Colon (tissue), 2 donors: ENCODE measurements at regions not wholly inside any gene's neighbourhood (a gene's known extent, or its start where the extent isn't known, plus 50 kb on each side); places are given as distances from the start of the nearest gene placed in this dataset.
"Not testable (repeated sequence)": the region's sequence is repeated elsewhere in the genome, so short reads cannot be mapped to it uniquely, and the experiment has no call there.

ENCODE experiments used
- FAIRE-seq: peaks from 2 replicates; lab custom pipeline; 2012; peaks lifted over from hg19 to GRCh38; lab: Jason Lieb, UNC
- donor health status: control.
- donor health status: control.

DNA sequence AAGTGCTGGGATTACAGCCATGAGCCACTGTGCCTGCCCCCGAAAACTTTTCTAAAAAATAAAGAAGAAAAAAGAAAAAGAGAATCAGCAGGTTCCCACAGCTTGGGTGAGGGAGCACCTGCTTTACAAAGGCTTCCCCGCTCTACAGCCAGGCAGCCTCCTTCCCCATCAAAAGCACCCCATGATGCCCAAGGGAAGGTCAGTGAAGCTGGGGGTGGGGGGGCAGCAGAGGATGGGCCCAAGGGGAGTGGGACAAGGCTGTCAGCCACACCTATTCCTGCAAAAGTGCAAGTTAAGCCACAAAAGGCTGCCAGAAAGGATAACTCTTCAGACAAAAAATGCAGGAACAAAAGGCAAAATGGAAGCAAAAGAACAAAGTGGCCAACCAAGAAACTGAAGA, 72.5 kb downstream of the FAM50B start:
- FAIRE-seq = no peak

DNA sequence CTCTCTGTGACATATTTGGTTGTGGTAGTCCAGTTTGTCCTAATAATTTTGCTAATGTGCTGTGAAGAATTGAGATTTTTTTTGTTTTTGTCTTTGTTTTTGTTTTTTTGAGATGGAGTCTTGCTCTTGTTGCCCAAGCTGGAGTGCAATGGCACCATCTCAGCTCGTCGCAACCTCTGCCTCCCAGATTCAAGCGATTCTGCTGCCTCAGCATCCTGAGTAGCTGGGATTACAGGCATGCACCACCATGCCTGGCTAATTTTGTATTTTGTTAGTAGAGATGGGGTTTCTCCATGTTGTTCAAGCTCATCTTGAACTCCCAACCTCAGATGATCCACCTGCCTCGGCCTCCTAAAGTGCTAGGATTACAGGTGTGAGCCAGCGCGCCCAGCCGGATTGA, 73.4 kb downstream of the FAM50B start:
- FAIRE-seq = not testable (repeated sequence)

DNA sequence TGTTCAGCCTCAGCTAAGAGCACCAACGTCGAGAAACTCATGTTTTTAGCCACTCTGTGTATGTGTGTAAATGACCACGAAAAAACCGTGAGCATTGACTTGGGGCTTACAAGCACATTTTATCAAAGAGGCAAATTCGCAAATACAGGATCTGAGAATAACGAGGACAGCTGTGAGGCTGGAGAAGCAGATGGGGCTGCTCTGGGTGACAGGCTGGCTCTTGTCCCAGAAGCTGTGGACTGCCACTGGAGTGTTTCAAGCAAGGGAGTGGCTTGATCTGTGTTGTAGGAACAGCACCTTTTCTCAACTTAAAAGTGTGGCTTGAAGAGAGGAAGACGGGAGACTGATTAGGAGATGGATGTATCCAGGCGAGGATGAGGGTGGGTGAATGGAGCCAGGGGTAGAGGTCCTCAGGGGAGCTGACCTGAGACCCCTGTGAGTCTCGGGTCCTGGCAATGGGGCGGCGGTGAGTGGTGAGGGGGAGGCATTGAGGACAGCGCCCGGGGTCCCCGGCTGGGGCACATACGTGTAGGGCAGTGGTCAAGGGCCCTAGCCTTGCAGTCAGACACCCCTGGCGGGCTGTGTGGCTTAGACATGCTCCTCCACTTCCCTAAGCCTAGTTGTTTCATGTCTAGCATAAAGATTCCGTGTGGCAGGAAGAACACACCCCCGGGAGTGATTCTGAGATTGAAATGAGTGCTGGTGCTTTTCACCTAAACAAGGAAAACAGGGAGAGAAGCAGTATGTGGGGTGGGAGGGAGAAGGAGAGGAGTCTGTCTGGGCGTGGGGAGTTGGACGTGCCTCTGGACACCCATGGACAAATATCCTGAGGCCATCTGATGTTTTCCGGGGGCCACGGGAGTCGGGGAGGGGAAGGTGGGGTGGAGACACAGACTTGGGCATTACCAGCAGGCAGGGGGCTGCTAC, 76.3 kb downstream of the FAM50B start:
- FAIRE-seq = not testable (repeated sequence)

DNA sequence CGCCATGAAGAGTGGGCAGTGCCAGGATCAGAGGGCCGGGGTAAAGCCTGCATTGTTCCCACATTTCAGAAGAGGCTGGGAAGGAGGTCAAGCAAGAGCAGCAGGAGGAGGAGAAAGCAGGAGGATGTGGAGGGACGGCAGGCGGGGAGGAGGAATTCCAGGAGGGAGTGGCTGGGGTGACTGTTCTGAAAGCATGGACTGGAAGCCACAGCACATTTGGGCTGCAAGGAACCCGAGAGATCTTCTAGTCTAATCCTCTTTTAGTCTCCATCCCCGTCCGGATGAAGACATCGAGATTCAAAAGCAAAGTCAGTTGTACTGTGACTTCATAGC, 76.9 kb downstream of the FAM50B start:
- FAIRE-seq = no peak

DNA sequence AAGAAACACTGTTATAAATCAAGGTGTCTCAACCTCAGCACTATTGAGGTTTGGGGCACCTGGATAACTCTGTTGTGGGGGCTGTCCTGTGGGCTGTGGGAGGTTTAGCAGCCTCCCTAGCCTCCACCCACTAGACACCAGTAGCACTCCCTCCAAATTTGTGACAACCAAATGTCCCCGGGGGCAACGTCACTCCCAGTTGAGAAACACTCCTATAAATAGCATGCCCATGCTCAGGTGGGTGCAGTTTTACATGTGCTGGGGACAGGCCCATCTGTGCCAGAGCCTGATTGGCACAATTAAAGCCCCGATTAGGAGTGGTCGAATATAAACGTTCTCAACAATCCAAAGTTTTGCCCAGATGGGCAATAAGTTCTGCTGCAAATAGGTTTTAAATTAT, 78.9 kb downstream of the FAM50B start:
- no peak for FAIRE-seq

DNA sequence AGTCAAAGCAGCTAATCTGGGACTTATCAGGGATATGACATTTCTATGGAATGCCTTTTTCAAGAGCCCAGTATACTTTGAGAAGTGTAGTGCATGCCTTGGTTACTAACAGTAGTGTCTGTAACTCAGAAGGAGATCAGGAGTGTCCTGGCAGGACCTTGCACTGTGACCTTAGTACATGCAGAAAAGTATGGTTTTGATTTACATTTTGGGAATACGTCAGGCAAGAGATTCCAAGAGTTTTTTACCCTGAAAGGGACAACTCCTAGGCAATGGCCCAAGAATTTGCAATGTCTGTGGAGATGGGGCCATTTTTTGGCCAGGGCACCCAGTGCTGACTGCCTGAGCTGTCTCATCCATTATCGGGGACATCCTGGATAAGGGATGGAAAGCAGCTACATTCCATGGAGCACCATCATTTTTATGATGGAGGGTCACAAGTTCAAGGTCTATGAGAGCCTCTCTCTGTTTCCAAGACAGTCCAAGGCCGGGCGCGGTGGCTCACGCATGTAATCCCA, 80.2 kb downstream of the FAM50B start:
- FAIRE-seq = no peak

DNA sequence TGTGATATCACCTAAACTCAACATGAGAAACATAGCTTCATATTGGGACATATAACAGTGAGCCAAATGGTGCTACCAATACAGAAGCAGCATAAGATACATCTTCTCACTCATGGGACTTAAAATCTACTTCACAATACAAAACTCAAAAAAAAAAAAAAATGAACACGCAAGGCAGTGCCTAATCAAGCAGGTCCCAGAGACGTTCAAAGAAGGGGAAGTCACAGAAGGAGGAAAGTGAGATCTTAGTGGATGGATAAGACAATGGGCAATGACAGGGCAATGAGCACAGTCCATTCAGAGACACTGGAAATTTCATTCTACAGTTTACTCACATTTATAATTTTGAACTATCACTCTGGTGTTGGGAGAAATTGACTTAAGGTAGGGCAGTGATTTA, 88.3 kb downstream of the FAM50B start:
- no peak for FAIRE-seq

DNA sequence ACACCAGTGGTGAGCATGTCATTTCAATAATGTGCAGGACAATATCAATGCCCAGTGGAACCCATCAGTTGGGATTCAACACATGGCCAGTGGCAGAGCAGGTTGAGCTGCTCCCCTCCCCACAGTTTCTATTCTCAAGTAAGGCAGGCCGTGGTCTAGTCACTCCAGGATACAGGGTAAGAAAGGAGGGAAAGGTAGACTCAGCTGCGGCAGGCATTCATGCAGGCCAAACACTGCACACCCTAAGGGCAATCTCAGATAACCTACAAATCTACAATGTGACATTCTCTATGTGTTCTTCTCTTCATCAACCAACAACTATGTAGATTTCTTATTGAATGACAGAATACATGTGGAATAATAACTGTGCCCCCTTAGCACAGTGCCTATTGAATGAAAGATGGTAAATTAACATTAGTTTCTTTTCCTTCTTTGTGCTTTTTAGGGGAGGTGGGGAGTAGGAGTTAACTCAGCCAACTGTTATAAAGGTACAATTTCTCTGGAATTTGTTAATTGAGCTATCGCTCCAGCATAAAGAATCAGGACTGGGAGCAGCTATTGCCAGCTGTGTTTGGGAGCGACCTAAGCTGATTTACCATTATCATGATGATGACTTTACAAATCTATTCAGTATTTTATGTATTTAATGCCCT, 89.7 kb downstream of the FAM50B start:
- no peak for FAIRE-seq

DNA sequence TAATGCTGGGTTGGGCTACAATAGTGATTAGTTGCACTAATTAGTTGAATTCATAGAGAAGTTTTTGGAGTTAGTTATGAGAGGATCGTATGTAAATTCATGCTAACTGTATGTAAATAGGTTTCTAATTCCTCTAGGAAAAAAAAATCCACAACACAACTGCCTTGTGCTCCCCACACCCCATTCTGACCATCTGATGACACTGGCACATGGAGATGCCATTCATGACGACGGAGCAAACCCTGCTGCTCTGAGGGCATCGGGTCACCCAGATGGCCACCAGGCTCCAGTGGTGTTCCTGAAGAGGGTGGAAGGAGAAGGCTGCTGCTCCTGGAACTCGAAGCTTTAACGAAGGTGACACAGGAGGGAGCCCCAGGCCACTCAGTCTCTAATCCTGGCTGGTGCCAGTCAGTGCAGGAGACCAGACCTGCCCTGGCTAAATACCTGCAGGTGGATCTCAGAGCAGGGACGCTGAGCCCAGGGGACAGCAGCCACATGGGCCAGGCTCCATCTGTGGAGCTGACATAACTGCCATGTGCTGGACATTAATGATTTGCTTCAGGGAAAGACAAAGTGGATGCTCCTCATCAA, 90.3 kb downstream of the FAM50B start:
- no peak for FAIRE-seq

DNA sequence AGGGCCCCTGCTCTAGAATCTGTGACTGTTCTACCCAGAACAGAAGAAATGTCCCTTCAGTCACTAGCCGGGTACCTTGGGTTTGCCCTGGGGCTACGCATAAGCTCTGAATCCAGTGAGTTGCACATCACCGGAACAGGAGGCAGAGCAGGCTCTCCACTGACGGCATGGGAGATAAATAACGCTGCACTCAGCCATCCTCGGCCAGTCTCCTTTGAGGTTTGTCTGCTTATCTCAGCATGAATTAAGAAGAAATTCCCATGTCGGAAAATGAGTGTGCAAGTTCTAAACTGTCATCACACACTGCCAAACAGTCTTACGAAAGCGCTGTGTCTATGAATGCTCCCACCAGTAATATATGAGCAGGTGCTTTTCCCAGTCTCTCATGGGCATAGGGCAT, 90.8 kb downstream of the FAM50B start:
- FAIRE-seq = no peak

DNA sequence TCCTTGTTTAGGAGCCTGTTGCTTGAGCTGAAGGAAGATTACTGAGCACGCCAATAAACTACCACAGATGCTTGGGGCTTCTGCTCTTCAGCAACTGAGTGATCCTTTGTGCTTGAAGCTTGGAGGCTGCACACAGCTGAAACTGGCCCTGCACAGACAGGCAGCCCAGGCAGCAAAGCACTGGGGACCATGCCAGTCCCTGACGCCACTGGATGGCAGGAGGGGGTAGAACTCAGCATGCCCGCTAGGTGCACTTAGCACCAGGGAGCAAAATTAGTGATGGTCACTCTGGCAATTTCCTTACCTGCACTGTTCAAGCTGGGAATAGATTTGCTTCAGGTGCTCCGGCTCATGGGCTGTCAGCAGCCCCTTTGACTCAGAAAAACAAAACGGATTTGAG, 91.5 kb downstream of the FAM50B start:
- no peak for FAIRE-seq

DNA sequence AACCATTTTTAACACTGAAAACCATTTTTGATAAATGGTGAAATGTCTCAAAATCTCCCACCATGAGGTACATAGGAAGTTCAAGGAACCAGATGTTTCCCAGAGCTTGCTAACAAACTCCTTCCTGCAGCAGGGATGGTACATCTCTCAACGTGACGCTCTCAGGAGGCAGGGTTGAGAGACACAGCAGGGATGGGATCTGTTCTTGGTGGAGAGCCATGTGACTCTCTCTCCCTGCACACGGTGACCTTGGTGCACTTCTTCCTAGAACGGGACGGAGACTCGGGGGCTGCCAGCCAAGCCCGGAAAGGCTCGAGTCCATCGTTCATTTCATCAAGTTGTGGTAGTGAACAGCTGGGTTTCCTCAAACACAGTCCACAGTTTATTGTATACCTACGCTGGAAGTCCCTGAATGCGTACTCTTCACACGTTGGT, 94.2 kb downstream of the FAM50B start:
- no peak for FAIRE-seq

DNA sequence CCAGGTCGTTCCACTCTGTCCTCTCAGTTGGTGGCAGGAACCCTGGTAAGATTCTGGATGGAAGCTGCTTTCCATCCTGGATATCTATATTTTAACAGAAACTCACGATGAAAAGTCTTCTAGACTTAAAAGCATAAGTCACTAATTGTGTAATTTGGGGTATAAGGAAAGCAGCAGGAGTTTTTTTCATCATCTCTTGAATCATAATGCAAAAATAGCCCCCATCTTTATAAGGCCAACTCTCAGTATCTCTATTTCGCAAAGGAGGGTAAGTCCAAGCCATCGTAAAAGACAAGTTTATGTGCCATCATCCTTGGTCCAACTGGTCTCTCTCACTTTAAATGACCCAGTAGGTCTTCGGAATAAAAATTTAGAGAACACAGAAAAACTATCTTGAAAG, 95.1 kb downstream of the FAM50B start:
- FAIRE-seq = no peak

DNA sequence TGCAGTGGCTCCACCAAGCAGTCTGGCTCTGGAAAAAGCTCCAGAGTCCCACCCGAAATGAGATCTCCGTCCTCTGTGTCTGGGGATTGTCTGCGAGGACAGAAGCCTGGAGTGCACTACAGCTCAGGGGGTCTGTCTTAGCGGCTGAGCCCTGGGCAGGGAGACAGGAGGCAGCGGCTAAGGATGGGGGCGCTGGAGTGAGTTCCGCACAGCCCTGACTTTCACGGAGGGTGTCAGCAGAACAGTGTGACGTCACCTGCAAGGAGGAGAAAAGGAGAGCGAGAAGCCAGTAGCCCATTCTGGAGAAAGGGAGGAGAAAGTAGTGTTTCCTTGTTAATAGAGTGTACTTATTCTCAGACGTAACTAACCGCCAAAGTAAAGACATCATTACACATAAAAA, 97.6 kb downstream of the FAM50B start:
- FAIRE-seq = no peak

DNA sequence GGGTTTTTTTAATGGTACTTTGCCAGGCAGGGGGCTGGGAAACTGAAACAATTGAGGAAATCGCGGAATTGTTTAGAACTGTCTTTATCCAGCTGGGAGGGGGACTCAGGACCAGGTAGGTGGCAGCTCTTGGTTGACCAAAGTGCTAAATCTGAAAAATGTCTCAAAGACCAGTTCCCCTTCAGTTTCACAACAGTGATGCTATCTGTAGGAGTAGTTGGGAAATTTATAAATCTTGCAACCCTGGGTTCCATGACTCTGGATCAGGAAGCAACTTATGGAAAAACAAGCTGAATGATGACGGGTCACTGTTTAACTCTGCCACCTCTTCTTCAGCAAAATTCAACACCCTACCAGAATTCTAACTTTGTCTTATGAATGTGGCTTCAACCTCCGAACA, 99.7 kb downstream of the FAM50B start:
- no peak for FAIRE-seq

DNA sequence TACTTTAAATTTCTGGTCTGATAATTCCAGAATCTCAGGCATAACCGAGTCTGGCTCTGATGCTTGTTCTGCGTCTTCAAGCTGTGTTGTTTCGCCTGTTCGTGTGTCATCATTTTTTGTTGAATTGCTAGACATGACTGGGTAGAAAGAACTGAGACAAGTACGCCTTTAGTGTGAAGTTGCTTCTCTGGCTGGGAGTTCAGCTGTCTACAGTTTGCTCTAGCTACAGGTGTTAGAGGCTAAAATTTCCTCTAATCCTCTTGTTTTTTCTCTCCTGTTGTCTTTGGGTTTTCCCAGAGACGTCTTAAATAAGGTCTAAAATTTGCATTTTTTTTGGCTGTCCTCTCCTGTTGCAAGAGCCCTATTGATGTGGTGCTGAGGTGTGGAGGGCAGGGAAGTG, 100.3 kb downstream of the FAM50B start:
- FAIRE-seq = no peak

DNA sequence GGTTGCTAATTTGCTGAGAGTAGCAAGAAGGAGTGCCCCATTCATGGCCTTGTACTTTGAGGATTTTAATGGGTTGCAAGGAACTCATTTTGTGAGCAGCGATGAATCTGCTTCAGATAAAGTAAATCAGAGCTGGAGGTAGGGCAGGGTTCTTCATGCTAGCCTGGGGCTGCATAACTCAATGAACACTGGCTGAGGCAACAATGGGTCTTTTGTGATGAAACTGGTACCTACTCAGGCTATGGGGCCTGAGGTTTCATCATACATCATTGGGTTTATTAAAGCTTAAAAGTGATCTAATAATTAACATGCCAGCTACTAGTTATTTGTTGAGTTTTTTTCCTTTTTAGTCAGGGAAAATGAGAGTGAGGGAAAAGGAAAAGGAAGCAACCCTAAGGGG, 106.9 kb downstream of the FAM50B start:
- no peak for FAIRE-seq

DNA sequence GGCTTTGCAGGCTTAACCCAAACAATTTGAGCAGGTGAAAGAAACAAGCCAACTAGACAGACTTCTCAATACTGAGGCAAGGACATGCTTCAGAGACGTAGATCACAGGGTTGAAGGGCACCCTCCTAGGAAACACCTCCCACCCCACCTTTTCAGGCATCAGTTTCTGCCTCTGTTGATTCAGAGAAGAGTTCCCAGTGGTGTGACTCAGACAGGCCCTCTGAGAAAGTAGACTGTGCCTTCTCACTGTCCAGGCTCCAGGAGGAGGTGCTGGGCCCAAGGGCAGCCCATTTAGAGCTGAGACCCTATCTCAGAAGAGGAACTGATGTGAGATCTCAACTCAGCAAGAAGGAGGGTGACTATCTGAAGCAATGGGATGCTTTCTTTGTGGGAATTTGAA, 108.1 kb downstream of the FAM50B start:
- FAIRE-seq = no peak

DNA sequence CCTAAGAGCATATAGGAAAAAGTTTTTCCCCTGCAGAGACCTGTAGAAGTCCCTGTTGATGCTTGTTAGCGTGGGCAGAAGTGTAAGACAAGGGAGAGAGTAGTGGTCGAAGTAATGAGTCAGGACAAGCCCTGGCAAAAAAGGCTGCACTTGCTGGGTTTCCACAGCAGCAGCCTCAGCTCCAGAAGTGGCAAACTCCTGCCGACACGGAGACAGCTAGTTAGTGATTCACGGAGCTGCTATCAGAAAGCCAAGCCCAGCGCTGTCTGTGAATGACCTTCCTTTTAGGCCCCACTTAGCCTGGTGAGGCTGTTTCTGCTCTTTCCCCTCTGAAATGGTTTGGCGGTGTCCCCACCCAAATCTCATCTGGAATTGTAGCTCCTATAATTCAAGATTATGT, 109.1 kb downstream of the FAM50B start:
- no peak for FAIRE-seq

DNA sequence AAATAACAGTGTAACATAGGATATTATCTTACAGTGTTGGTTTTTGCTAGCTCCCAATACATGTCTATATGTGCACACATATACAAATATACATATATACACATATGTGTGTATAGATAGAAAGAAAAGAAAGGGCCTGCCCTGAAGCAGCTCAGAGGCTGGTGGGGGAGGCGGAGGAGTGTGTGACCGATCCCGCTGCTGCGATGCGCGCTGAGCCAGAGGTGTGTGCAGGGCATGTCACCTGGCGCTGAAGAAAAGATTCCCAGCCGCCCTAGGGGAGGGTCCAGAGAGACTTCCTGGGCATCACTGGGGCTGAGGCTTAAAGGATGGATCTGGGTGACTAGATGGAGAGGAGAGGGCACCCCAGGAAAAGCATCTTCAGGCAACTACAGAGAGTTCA, 110.2 kb downstream of the FAM50B start:
- FAIRE-seq = no peak

DNA sequence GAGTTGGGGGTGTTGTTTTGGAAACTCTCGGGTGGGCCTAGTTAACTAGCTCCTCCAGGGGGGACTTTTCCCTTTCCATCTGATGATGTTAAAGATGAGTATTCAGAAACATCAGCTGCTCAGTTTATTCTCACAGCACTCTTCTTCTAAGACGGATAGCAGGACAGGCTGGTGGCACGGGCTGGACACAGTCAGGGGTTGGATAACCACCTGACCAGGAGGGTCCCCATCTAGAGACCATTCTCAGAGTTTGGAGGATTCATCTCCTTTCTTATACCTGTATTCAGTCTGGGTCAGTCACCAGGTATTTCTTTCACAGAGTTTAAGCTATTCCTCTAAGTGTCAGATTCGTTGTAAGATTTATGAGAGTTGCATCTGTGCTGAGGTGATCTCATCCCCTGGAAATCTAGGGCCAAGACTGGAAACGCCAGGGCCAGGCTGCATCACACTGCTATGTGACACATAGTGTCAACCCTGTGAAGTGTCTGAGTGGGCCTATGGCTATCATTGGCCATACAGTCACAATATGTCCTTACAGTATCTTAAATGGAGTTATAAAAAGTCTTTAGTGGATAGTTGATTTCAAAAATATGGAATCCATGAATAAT, 111.7 kb downstream of the FAM50B start:
- no peak for FAIRE-seq

DNA sequence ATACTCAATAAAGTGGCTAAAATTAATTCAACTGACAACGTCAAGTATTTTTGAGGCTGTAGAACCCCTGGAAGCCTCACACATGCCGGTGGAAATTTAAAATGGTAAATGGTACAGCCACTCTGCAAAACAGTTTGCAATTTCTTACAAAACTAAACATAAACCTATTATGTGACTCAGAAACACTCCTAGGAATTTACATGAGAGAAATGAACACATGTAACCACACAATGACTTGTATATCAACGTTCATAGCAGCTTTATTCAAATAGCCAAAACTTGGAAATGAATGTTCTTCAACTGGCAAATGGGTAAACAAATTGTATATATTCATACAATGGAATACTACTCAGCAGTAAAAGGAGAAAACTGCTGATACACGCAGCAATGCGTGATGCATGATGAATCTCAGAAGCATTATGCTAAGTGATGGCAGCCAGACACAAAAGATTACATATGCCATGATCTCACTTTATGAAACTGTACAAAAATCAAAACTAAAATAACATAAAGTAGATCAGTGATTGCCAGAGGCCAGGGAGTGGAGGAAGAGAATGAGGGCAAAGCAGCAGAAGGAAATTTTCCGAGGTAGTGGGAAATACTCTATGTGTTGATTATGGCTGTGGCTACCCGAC, 112.5 kb downstream of the FAM50B start:
- no peak for FAIRE-seq
